DND-41 (cell line): ENCODE measurements at regions not wholly inside any gene's neighbourhood (a gene's known extent, or its start where the extent isn't known, plus 50 kb on each side); places are given as distances from the start of the nearest gene placed in this dataset.
A peak's percentile ranks its signal among the peaks of the same experiment; 100 is the strongest.

Experiments
- ATAC-seq: fragments of 200-7000 bp; cut with Tn5 transposase; 3 replicates; pipeline ENCODE4 v1.9.1; 2021; ENCODE audit warnings: low read depth; ENCODE audit not compliant: insufficient read depth
- DNase-seq: peaks from one replicate; pipeline ENCODE4 v3.0.0-alpha.2; 2020
- H2AFZ ChIP-seq: 2 replicates; pipeline ENCODE4 v1.6.0; 2012; ENCODE audit warnings: low read depth, low read length
- H3K27ac ChIP-seq: 2 replicates; pipeline ENCODE4 v1.5.1; 2012; ENCODE audit warnings: low read length, inconsistent platforms
- H3K27me3 ChIP-seq: fragments of 200-600 bp; sonication (generic); 2 replicates; pipeline ENCODE4 v1.6.0; 2012; ENCODE audit warnings: low read length, mild to moderate bottlenecking, inconsistent platforms; ENCODE audit not compliant: insufficient read depth, poor library complexity
- H3K36me3 ChIP-seq: 2 replicates; pipeline ENCODE4 v1.5.1; 2012; ENCODE audit warnings: low read length, inconsistent platforms; ENCODE audit not compliant: insufficient read depth
- H3K4me1 ChIP-seq: 2 replicates; pipeline ENCODE4 v1.5.1; 2012; ENCODE audit warnings: mild to moderate bottlenecking, low read length; ENCODE audit not compliant: insufficient read depth
- H3K4me2 ChIP-seq: 2 replicates; pipeline ENCODE4 v1.6.0; 2012; ENCODE audit warnings: mild to moderate bottlenecking, moderate library complexity, low read length, inconsistent platforms; ENCODE audit not compliant: insufficient read depth
- H3K4me3 ChIP-seq, 2 experiments: fragments of 200-600 bp in 1 of 2; shearing (Covaris generic) in 1 of 2; 2 replicates each; pipeline ENCODE4 v1.5.1; 2012 to 2016; ENCODE audit warnings: inconsistent platforms in 2 of 2, low read length in 2 of 2, mild to moderate bottlenecking in 2 of 2, low read depth in 1 of 2, moderate library complexity in 1 of 2
- H3K79me2 ChIP-seq: 2 replicates; pipeline ENCODE4 v1.6.0; 2012; ENCODE audit warnings: low read length, inconsistent platforms; ENCODE audit not compliant: insufficient read depth
- H3K9ac ChIP-seq: 2 replicates; pipeline ENCODE4 v1.6.0; 2012; ENCODE audit warnings: low read depth, mild to moderate bottlenecking, inconsistent platforms, low read length, moderate library complexity
- H3K9me3 ChIP-seq: 2 replicates; pipeline ENCODE4 v1.5.1; 2012; ENCODE audit warnings: low read length, moderate library complexity, mild to moderate bottlenecking, inconsistent platforms; ENCODE audit not compliant: insufficient read depth, severe bottlenecking
- H4K20me1 ChIP-seq: 2 replicates; pipeline ENCODE4 v1.6.0; 2012; ENCODE audit warnings: low read length; ENCODE audit not compliant: insufficient read depth
- EZH2 ChIP-seq: IDR thresholded peaks from 3 replicates; pipeline ENCODE4 v1.6.1; 2012; ENCODE audit warnings: borderline replicate concordance, low read depth, mild to moderate bottlenecking, moderate library complexity, low read length, inconsistent platforms; ENCODE audit not compliant: severe bottlenecking
- TF ChIP-seq, protein P1 (sequence below): IDR thresholded peaks from 2 replicates; pipeline ENCODE4 v1.5.1; 2012; ENCODE audit warnings: borderline replicate concordance, low read length, moderate library complexity, mild to moderate bottlenecking; ENCODE audit not compliant: poor library complexity, severe bottlenecking; ENCODE audit errors: extremely low read depth

DNA sequence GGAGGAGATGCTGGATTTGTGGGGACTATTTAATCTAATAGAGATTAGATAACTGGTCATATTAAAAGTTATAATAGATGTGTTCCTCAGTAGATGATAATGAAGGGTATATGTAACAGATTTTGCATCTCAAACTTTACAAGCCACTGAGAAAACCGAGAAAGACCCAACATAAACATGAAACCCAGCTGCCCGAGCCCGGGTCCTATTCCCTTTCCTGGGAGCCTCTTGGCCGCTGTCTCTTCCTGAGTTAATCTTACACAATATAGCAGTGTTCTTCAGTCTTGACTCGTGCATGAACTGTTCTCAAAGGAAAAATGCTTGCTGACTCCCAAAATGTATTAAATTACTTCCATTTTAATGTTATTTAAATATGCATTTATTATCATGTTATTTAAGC is 94.5 kb downstream of the COPS8 start:
- H3K27ac ChIP-seq, result no peak overlapping the region
- no peaks in the 10 kb centered on the region for H3K4me1 ChIP-seq
- ATAC-seq (no peak), DNase-seq (no peak)
- no peak overlapping the region for H3K9ac ChIP-seq
- no peak overlapping the region for H3K4me2 ChIP-seq
- H2AFZ ChIP-seq, result no peak overlapping the region
- H3K27me3 ChIP-seq, result peaks cover 7% of the 10 kb centered on the region
- H3K4me3 ChIP-seq, result no peak overlapping the region
- no peaks in the 10 kb centered on the region for H3K79me2 ChIP-seq
- no peaks in the 10 kb centered on the region for H3K36me3 ChIP-seq
- H4K20me1 ChIP-seq, result no peaks in the 10 kb centered on the region
- no peak for TF ChIP-seq EZH2
- TF ChIP-seq, protein P1, sequence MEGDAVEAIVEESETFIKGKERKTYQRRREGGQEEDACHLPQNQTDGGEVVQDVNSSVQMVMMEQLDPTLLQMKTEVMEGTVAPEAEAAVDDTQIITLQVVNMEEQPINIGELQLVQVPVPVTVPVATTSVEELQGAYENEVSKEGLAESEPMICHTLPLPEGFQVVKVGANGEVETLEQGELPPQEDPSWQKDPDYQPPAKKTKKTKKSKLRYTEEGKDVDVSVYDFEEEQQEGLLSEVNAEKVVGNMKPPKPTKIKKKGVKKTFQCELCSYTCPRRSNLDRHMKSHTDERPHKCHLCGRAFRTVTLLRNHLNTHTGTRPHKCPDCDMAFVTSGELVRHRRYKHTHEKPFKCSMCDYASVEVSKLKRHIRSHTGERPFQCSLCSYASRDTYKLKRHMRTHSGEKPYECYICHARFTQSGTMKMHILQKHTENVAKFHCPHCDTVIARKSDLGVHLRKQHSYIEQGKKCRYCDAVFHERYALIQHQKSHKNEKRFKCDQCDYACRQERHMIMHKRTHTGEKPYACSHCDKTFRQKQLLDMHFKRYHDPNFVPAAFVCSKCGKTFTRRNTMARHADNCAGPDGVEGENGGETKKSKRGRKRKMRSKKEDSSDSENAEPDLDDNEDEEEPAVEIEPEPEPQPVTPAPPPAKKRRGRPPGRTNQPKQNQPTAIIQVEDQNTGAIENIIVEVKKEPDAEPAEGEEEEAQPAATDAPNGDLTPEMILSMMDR, result no peak
- H3K9me3 ChIP-seq, result no peaks in the 10 kb centered on the region

DNA sequence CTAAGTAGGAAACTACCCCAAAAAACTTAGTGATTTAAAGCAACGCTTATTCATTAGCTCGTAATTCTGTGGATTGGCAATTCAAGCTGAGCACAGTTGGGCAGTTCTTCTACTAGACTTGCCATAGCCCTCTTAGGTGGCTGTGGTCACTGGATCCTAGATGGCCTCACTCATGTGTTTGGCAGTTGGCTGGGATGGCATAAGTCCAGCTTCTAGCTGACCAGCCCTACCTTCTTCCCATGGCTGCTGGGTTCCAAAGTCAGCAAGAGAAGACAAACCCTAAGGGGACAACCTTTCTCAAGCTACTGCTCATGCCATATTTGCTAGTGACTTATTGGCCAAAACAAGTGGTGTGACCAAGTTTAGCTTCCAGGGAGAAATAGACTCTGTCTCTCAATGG is 95.3 kb downstream of the COPS8 start:
- no peak overlapping the region for H3K4me3 ChIP-seq
- no peak overlapping the region for H2AFZ ChIP-seq
- ATAC-seq (no peak), DNase-seq (no peak)
- H4K20me1 ChIP-seq, result no peaks in the 10 kb centered on the region
- TF ChIP-seq, protein P1, result no peak
- no peak for TF ChIP-seq EZH2
- H3K27me3 ChIP-seq, result peaks cover 7% of the 10 kb centered on the region
- H3K4me1 ChIP-seq, result no peaks in the 10 kb centered on the region
- H3K4me2 ChIP-seq, result no peak overlapping the region
- H3K9me3 ChIP-seq, result no peaks in the 10 kb centered on the region
- no peak overlapping the region for H3K9ac ChIP-seq
- no peaks in the 10 kb centered on the region for H3K79me2 ChIP-seq
- no peak overlapping the region for H3K27ac ChIP-seq
- H3K36me3 ChIP-seq, result no peaks in the 10 kb centered on the region

DNA sequence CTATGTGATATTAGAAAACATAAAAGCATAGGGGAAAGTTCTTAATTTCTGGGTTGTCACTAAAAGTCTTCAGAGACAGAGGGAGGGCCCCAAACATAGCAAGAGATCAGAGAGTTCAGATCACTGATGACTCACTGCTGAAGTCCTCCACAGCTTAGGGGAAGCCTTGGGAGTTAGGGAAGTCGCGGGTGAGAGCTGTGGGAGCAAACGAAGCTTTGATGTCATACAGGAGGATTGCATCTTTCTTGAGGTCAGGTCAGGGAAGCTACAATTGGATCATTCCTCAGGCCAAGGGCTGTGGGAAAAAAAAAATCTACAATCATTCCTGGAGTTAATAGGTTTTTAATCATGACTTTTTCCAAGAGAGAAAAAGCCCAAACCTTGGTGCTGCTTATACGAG is 96.2 kb downstream of the COPS8 start:
- TF ChIP-seq, protein P1, result no peak
- peak; percentile 33 for TF ChIP-seq EZH2
- H3K4me3 ChIP-seq, result no peak overlapping the region
- no peaks in the 10 kb centered on the region for H3K79me2 ChIP-seq
- no peak overlapping the region for H3K9ac ChIP-seq
- H3K9me3 ChIP-seq, result no peaks in the 10 kb centered on the region
- H3K27ac ChIP-seq, result no peak overlapping the region
- H2AFZ ChIP-seq, result no peak overlapping the region
- H3K4me1 ChIP-seq, result no peaks in the 10 kb centered on the region
- no peaks in the 10 kb centered on the region for H3K36me3 ChIP-seq
- peaks cover 7% of the 10 kb centered on the region for H3K27me3 ChIP-seq
- H3K4me2 ChIP-seq, result no peak overlapping the region
- no peak for ATAC-seq
- no peak for DNase-seq
- H4K20me1 ChIP-seq, result no peaks in the 10 kb centered on the region

DNA sequence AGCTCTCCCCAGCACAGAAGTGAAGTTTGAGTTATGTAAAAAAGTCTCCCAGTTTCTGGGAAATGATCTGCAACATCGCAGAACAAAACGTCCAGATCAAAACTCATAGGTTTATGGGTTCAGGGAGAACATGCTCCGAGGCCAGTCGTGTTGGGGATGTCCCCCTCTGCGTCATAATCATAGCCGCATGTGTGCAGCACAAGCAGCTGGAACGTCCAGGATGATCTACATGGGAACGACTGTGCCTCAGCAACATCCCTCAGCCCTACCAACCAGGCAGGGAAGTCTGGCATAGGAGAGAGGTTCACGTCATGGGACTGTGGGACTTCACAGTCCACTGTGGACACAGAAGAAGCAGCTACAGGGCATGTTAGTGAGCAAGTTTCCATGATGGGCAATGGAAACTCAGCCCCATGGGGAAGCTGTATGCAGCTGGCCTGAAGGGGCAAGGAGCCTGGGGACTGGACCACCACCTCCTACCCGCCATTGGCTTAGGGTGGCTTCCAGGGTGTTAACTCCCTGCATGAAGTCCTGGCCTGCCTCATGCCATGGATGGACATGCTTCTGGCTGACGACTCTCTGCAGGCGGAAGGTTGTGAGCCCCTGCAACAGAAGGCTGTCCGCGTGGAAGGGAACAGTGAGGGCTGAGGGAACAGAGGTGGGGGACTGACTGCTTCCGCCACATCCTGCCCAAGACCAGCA is 96.9 kb downstream of the COPS8 start:
- H3K27me3 ChIP-seq, result peaks cover 7% of the 10 kb centered on the region
- TF ChIP-seq, protein P1, result no peak
- TF ChIP-seq EZH2, result no peak
- H3K36me3 ChIP-seq, result no peaks in the 10 kb centered on the region
- no peak overlapping the region for H3K4me3 ChIP-seq
- H3K79me2 ChIP-seq, result no peaks in the 10 kb centered on the region
- no peak overlapping the region for H3K9ac ChIP-seq
- no peaks in the 10 kb centered on the region for H3K4me1 ChIP-seq
- H3K9me3 ChIP-seq, result no peaks in the 10 kb centered on the region
- ATAC-seq (no peak), DNase-seq (no peak)
- H2AFZ ChIP-seq, result no peak overlapping the region
- no peak overlapping the region for H3K27ac ChIP-seq
- H3K4me2 ChIP-seq, result no peak overlapping the region
- no peaks in the 10 kb centered on the region for H4K20me1 ChIP-seq
